Fibroblast of lung (primary cell): ENCODE measurements at regions not wholly inside any gene's neighbourhood (a gene's known extent, or its start where the extent isn't known, plus 50 kb on each side); places are given as distances from the start of the nearest gene placed in this dataset.
A peak's percentile ranks its signal among the peaks of the same experiment; 100 is the strongest.

ENCODE experiments used
- DNase-seq, 2 donors: peaks; one replicate each; pipeline versions ENCODE4 v3.0.0 to v3.0.0-alpha.2; 2010; ENCODE audit warnings: low read depth in 2 of 2
- H2AFZ ChIP-seq: 2 replicates; pipeline ENCODE4 v1.5.1; 2012; ENCODE audit warnings: low read length, control low read depth, inconsistent platforms
- H3K27ac ChIP-seq: 2 replicates; pipeline ENCODE4 v1.5.1; 2011; ENCODE audit warnings: low read length, control low read depth; ENCODE audit not compliant: insufficient read depth
- H3K27me3 ChIP-seq: 2 replicates; pipeline ENCODE4 v1.5.1; 2011; ENCODE audit warnings: mild to moderate bottlenecking, low read length; ENCODE audit not compliant: control insufficient read depth, insufficient read depth
- H3K36me3 ChIP-seq: 2 replicates; pipeline ENCODE4 v1.5.1; 2011; ENCODE audit warnings: low read length; ENCODE audit not compliant: control insufficient read depth, insufficient read depth
- H3K4me1 ChIP-seq: 2 replicates; pipeline ENCODE4 v1.5.1; 2011; ENCODE audit warnings: low read length; ENCODE audit not compliant: control insufficient read depth, insufficient read depth; ENCODE audit errors: extremely low read depth
- H3K4me2 ChIP-seq: 2 replicates; pipeline ENCODE4 v1.5.1; 2011; ENCODE audit warnings: low read length, control low read depth; ENCODE audit not compliant: insufficient read depth; ENCODE audit errors: extremely low read depth
- H3K4me3 ChIP-seq, 4 experiments: fragments of 200-600 bp in 1 of 4; sonication (generic) in 1 of 4; replicated peaks in 1 of 4; 2 replicates each; pipeline ENCODE4 v1.5.1; 2011 to 2016; ENCODE audit warnings: low read length in 4 of 4, low read depth in 3 of 4, mild to moderate bottlenecking in 3 of 4, control low read depth in 2 of 4, inconsistent platforms in 1 of 4, mixed read lengths in 1 of 4; ENCODE audit not compliant: insufficient read depth in 1 of 4; ENCODE audit errors: control extremely low read depth in 1 of 4
- H3K79me2 ChIP-seq: 2 replicates; pipeline ENCODE4 v1.5.1; 2012; ENCODE audit warnings: mild to moderate bottlenecking, low read length, inconsistent platforms; ENCODE audit not compliant: control insufficient read depth, insufficient read depth
- H3K9ac ChIP-seq: 2 replicates; pipeline ENCODE4 v1.5.1; 2011; ENCODE audit warnings: mild to moderate bottlenecking, low read length, control low read depth; ENCODE audit not compliant: insufficient read depth
- H3K9me3 ChIP-seq: 2 replicates; pipeline ENCODE4 v1.5.1; 2012; ENCODE audit warnings: low read depth, low read length; ENCODE audit not compliant: control insufficient read depth, insufficient read depth
- H4K20me1 ChIP-seq: 2 replicates; pipeline ENCODE4 v1.5.1; 2011; ENCODE audit warnings: low read length; ENCODE audit not compliant: control insufficient read depth, insufficient read depth; ENCODE audit errors: extremely low read depth
- CTCF ChIP-seq, 2 donors: IDR thresholded peaks in 1 of 2; conservative IDR thresholded peaks in 1 of 2; 1 replicate in 1 of 2; 2 replicates in 1 of 2; pipeline ENCODE4 v1.5.1; 2011 to 2012; ENCODE audit warnings: low read length in 2 of 2, control low read depth in 1 of 2, inconsistent platforms in 1 of 2, low read depth in 1 of 2, mild to moderate bottlenecking in 1 of 2
- EZH2 ChIP-seq: IDR thresholded peaks from 2 replicates; pipeline ENCODE4 v1.5.1; 2012; ENCODE audit warnings: low read length, control low read depth, mild to moderate bottlenecking; ENCODE audit errors: missing control alignments

DNA sequence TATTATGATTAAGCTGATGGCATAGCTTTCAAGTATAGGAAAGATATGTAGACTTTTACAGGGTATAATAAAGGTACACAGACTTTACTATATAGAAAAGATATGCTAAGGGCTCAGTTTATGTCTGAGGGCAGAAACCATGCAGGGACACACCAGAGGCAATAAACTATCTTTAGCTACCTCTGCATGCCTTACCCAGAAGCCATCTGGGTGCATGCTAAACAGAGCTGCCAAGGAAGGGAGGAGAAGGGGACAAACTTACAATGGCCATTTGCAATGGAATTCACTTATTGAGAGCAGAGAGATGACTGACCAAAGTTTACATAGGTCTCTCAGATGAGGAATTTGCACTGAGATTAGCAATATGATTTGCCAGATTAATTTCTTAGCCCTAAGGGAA, 143.1 kb upstream of the NR4A3 start:
- no peak for DNase-seq
- Histone ChIP-seq H3K36me3 (no peaks in the 10 kb centered on the region), H3K79me2 (no peaks in the 10 kb centered on the region), H3K4me3 (no peak overlapping the region), H3K27ac (no peak overlapping the region), H3K4me1 (peaks cover 9% of the 10 kb centered on the region), H3K27me3 (no peaks in the 10 kb centered on the region), H3K4me2 (no peak overlapping the region), H4K20me1 (no peaks in the 10 kb centered on the region), H3K9ac (no peak overlapping the region), H3K9me3 (no peaks in the 10 kb centered on the region), H2AFZ (no peak overlapping the region)
- no peak for TF ChIP-seq EZH2
- no peak for TF ChIP-seq CTCF (conservative IDR thresholded peaks at IDR 0.05 in 1 of 2, IDR thresholded peaks at IDR 0.05 in 1 of 2; ENCODE audit: low read depth in 1 of 2, low read length in 2 of 2)

GRCh38 chr9:99680191-99680590, 141.5 kb upstream of the NR4A3 start:
- Histone ChIP-seq H3K9ac (no peak overlapping the region), H3K9me3 (no peaks in the 10 kb centered on the region), H2AFZ (no peak overlapping the region), H3K4me3 (no peak overlapping the region), H3K4me2 (no peak overlapping the region), H3K4me1 (peaks cover 9% of the 10 kb centered on the region), H4K20me1 (no peaks in the 10 kb centered on the region), H3K27ac (no peak overlapping the region), H3K36me3 (no peaks in the 10 kb centered on the region), H3K27me3 (no peaks in the 10 kb centered on the region), H3K79me2 (no peaks in the 10 kb centered on the region)
- peak; percentile 58 to 70 for DNase-seq
- TF ChIP-seq CTCF (conservative IDR thresholded peaks at IDR 0.05 in 1 of 2, IDR thresholded peaks at IDR 0.05 in 1 of 2; ENCODE audit: low read depth in 1 of 2, low read length in 2 of 2) (no peak), EZH2 (no peak)

GRCh38 chr9:99681113-99681512, 140.6 kb upstream of the NR4A3 start:
- no peaks in the 10 kb centered on the region for H4K20me1 ChIP-seq
- H3K4me2 ChIP-seq: no peak overlapping the region
- peaks cover 9% of the 10 kb centered on the region for H3K4me1 ChIP-seq
- H3K27me3 ChIP-seq: no peaks in the 10 kb centered on the region
- no peaks in the 10 kb centered on the region for H3K9me3 ChIP-seq
- DNase-seq: no peak
- H3K27ac ChIP-seq: no peak overlapping the region
- H2AFZ ChIP-seq: no peak overlapping the region
- TF ChIP-seq CTCF (conservative IDR thresholded peaks at IDR 0.05 in 1 of 2, IDR thresholded peaks at IDR 0.05 in 1 of 2; ENCODE audit: low read depth in 1 of 2, low read length in 2 of 2) (no peak), EZH2 (no peak)
- H3K79me2 ChIP-seq: no peaks in the 10 kb centered on the region
- H3K36me3 ChIP-seq: no peaks in the 10 kb centered on the region
- no peak overlapping the region for H3K4me3 ChIP-seq
- no peak overlapping the region for H3K9ac ChIP-seq
